Activated CD8-positive, alpha-beta memory T cell treated with anti-CD3 and anti-CD28 coated beads, Interleukin-2, amount 50 U/mL, for 24 hours (primary cell): ENCODE measurements at regions not wholly inside any gene's neighbourhood (a gene's known extent, or its start where the extent isn't known, plus 50 kb on each side); places are given as distances from the start of the nearest gene placed in this dataset.

Experiments
- DNase-seq: peaks from one replicate; pipeline ENCODE4 v3.0.0-alpha.2; 2020; ENCODE audit errors: extremely low read depth

GRCh38 chrX:65034292-65034667, 58.0 kb upstream of the ZC4H2 start:
- DNase-seq, result no peak
